Gastroesophageal sphincter (tissue), 4 donors: ENCODE measurements at regions not wholly inside any gene's neighbourhood (a gene's known extent, or its start where the extent isn't known, plus 50 kb on each side); places are given as distances from the start of the nearest gene placed in this dataset.

Experiments used
- ATAC-seq: fragments of 150-250 bp; one replicate; pipeline ENCODE4 v1.9.1; 2016; ENCODE audit warnings: mild to moderate bottlenecking, moderate library complexity
- H3K27ac ChIP-seq, 4 donors: fragments of 200-600 bp; sonication (generic) in 3 of 4; 1 replicate in 3 of 4; 2 replicates in 1 of 4; pipeline ENCODE4 v1.5.1; 2016 to 2019
- H3K27me3 ChIP-seq: fragments of 200-600 bp; sonication (generic); one replicate; pipeline ENCODE4 v1.5.1; 2019
- H3K36me3 ChIP-seq, 2 donors: fragments of 200-600 bp; sonication (generic); one replicate each; pipeline ENCODE4 v1.5.1; 2019; ENCODE audit warnings: control low read depth in 1 of 2
- H3K4me1 ChIP-seq, 3 donors: fragments of 200-600 bp; sonication (generic); 1 replicate in 2 of 3; 2 replicates in 1 of 3; pipeline ENCODE4 v1.5.1; 2016 to 2019; ENCODE audit warnings: control low read depth in 2 of 3
- H3K4me3 ChIP-seq, 2 donors: fragments of 200-600 bp; sonication (generic); one replicate each; pipeline ENCODE4 v1.5.1; 2019; ENCODE audit warnings: mild to moderate bottlenecking in 1 of 2, moderate library complexity in 1 of 2
- H3K9me3 ChIP-seq, 3 donors: fragments of 200-600 bp; sonication (generic); one replicate each; pipeline ENCODE4 v1.5.1; 2017 to 2019; ENCODE audit warnings: control low read depth in 2 of 3
- CTCF ChIP-seq, 4 experiments: fragments of 200-600 bp in 2 of 4; fragments of 450-650 bp in 2 of 4; sonication (generic) in 1 of 4; IDR thresholded peaks; one replicate each; pipeline ENCODE4 v1.5.1; 2017 to 2019; ENCODE audit warnings: antibody characterized with exemption in 4 of 4, mild to moderate bottlenecking in 2 of 4, moderate library complexity in 2 of 4
- EP300 ChIP-seq: sonication (generic); formaldehyde crosslinking; IDR thresholded peaks from one replicate; pipeline ENCODE4 v1.6.1; 2017; ENCODE audit warnings: antibody characterized with exemption, mild to moderate bottlenecking
- POLR2A ChIP-seq, 2 donors: fragments of 450-650 bp; IDR thresholded peaks; one replicate each; pipeline ENCODE4 v1.6.1; 2017; ENCODE audit warnings: antibody characterized with exemption in 2 of 2, mild to moderate bottlenecking in 2 of 2, moderate library complexity in 1 of 2
- POLR2AphosphoS5 ChIP-seq: sonication (generic); formaldehyde crosslinking; IDR thresholded peaks from one replicate; pipeline ENCODE4 v1.6.1; 2017; ENCODE audit warnings: antibody characterized with exemption
- WGBS, 2 donors: methylation state at CpG; one replicate each; pipeline ENCODE4 v1.1.5; 2018; ENCODE audit warnings: low coverage in 1 of 2; 5-methylcytosine and 5-hydroxymethylcytosine counted together

GRCh38 chr13:39935155-39935554, 279.7 kb downstream of the COG6 start:
- peaks cover 0 to 8% (median 0%) of the 10 kb centered on the region in 3 donors for H3K4me1 ChIP-seq
- H3K4me3 ChIP-seq, result no peak overlapping the region
- H3K27me3 ChIP-seq, result no peaks in the 10 kb centered on the region
- ATAC-seq, result no peak
- no peak overlapping the region for H3K27ac ChIP-seq
- H3K9me3 ChIP-seq, result no peaks in the 10 kb centered on the region
- TF ChIP-seq CTCF (IDR thresholded peaks at IDR 0.05), result no peak
- 58 to 100% methylated on average over 1 of the region's 1 CpG for WGBS, 2 donors
- H3K36me3 ChIP-seq, result no peaks in the 10 kb centered on the region

GRCh38 chr13:39938596-39938995, 283.1 kb downstream of the COG6 start:
- ATAC-seq, result no peak
- Histone ChIP-seq H3K9me3 (no peaks in the 10 kb centered on the region), H3K27me3 (no peaks in the 10 kb centered on the region), H3K4me3 (no peak overlapping the region), H3K36me3 (no peaks in the 10 kb centered on the region), H3K4me1 (peaks cover 0 to 14% (median 0%) of the 10 kb centered on the region in 3 donors), H3K27ac (no peak overlapping the region)
- 46 to 58% methylated on average over 2 of the region's 2 CpGs for WGBS, 2 donors
- TF ChIP-seq POLR2AphosphoS5 (no peak), CTCF (IDR thresholded peaks at IDR 0.05) (no peak), EP300 (no peak), POLR2A (IDR thresholded peaks at IDR 0.05) (no peak)

- TF ChIP-seq POLR2AphosphoS5, result no peak
- no peak for TF ChIP-seq POLR2A (IDR thresholded peaks at IDR 0.05)
- no peak for TF ChIP-seq EP300
- TF ChIP-seq CTCF (IDR thresholded peaks at IDR 0.05), result no peak
- H3K27ac ChIP-seq, result no peak overlapping the region
- ATAC-seq, result no peak
- H3K27me3 ChIP-seq, result no peaks in the 10 kb centered on the region
- H3K9me3 ChIP-seq, result no peaks in the 10 kb centered on the region
- no peak overlapping the region for H3K4me3 ChIP-seq
- H3K36me3 ChIP-seq, result no peaks in the 10 kb centered on the region
- WGBS, 2 donors, result 71 to 85% methylated on average over 4 to 5 of the region's 5 CpGs
- H3K4me1 ChIP-seq, result peaks cover 0 to 22% (median 0%) of the 10 kb centered on the region in 3 donors
These were observed 285.8 kb downstream of the COG6 start for GRCh38 chr13:39941236-39941635.

- no peak overlapping the region for H3K4me3 ChIP-seq
- peaks cover 0 to 22% (median 0%) of the 10 kb centered on the region in 3 donors for H3K4me1 ChIP-seq
- H3K27ac ChIP-seq, result no peak overlapping the region
- no peaks in the 10 kb centered on the region for H3K27me3 ChIP-seq
- H3K9me3 ChIP-seq, result no peaks in the 10 kb centered on the region
- no peaks in the 10 kb centered on the region for H3K36me3 ChIP-seq
- WGBS, 2 donors, result 58 to 89% methylated on average over 4 to 7 of the region's 8 CpGs
- TF ChIP-seq POLR2AphosphoS5 (no peak), EP300 (no peak), CTCF (IDR thresholded peaks at IDR 0.05) (no peak), POLR2A (IDR thresholded peaks at IDR 0.05) (no peak)
- no peak for ATAC-seq
These were observed 286.6 kb downstream of the COG6 start for GRCh38 chr13:39941911-39942551.

GRCh38 chr13:39942552-39943273, 287.3 kb downstream of the COG6 start:
- Histone ChIP-seq H3K27ac (no peak overlapping the region), H3K9me3 (no peaks in the 10 kb centered on the region), H3K36me3 (no peaks in the 10 kb centered on the region), H3K4me3 (no peak overlapping the region), H3K27me3 (no peaks in the 10 kb centered on the region), H3K4me1 (peaks cover 0 to 22% (median 0%) of the 10 kb centered on the region in 3 donors)
- TF ChIP-seq CTCF (IDR thresholded peaks at IDR 0.05), result peak; percentile 59 to 88 (median 82)
- no peak for TF ChIP-seq EP300
- no peak for TF ChIP-seq POLR2AphosphoS5
- no peak for TF ChIP-seq POLR2A (IDR thresholded peaks at IDR 0.05)
- WGBS, 2 donors, result 40 to 57% methylated on average over 2 to 6 of the region's 12 CpGs
- peak; percentile 81 for ATAC-seq
